NT2/D1 (cell line): ENCODE measurements at regions not wholly inside any gene's neighbourhood (a gene's known extent, or its start where the extent isn't known, plus 50 kb on each side); places are given as distances from the start of the nearest gene placed in this dataset.
"Not testable (repeated sequence)": the region's sequence is repeated elsewhere in the genome, so short reads cannot be mapped to it uniquely, and the experiment has no call there.

Experiments
- YY1 ChIP-seq: IDR thresholded peaks from 2 replicates; pipeline ENCODE4 v1.6.1; 2011; ENCODE audit not compliant: insufficient read length, insufficient read depth
- ZNF274 ChIP-seq: IDR thresholded peaks from 2 replicates; pipeline ENCODE4 v1.6.1; 2011; ENCODE audit warnings: mild to moderate bottlenecking, low read depth, low read length

- not testable (repeated sequence) for TF ChIP-seq ZNF274, YY1
Observed at GRCh38 chrY:12299796-12300195, 401.2 kb upstream of the USP9Y start.
